ENCODE measurements at regions not wholly inside any gene's neighbourhood (a gene's known extent, or its start where the extent isn't known, plus 50 kb on each side); places are given as distances from the start of the nearest gene placed in this dataset.
A peak's percentile ranks its signal among the peaks of the same experiment; 100 is the strongest.

GRCh38 chr13:60973529-60973928 lies 442.1 kb downstream of the PCDH20 start:
- Histone ChIP-seq H3K4me1 (peaks cover 0 to 14% (median 3%) of the 10 kb centered on the region in 4 donors), H3K9me3 (peaks cover 0 to 4% (median 0%) of the 10 kb centered on the region in 4 donors), H3K4me3 (no peak overlapping the region), H3K36me3 (no peaks in the 10 kb centered on the region), H3K27ac (no peak overlapping the region), H3K27me3 (no peaks in the 10 kb centered on the region)
- TF ChIP-seq CTCF (IDR thresholded peaks at IDR 0.05) (no peak), POLR2A (IDR thresholded peaks at IDR 0.05) (no peak), POLR2AphosphoS5 (IDR thresholded peaks at IDR 0.05) (peak in 2 of 4 donors; percentile 21 to 47)
- 65 to 86% methylated on average over 6 of the region's 6 CpGs for WGBS, 2 donors
- intact Hi-C loops (cut with DNase I), result no loop called here
- DNase-seq, result no peak

GRCh38 chr13:60970736-60971135 lies 444.9 kb downstream of the PCDH20 start:
- Histone ChIP-seq H3K27ac (no peak overlapping the region), H3K9me3 (peaks cover 0 to 4% (median 0%) of the 10 kb centered on the region in 4 donors), H3K36me3 (no peaks in the 10 kb centered on the region), H3K27me3 (no peaks in the 10 kb centered on the region), H3K4me1 (peaks cover 0 to 6% (median 2%) of the 10 kb centered on the region in 4 donors), H3K4me3 (no peak overlapping the region)
- intact Hi-C loops (cut with DNase I), result no loop called here
- 53 to 69% methylated on average over 4 of the region's 4 CpGs for WGBS, 2 donors
- TF ChIP-seq POLR2A (IDR thresholded peaks at IDR 0.05) (no peak), CTCF (IDR thresholded peaks at IDR 0.05) (no peak), EP300 (IDR thresholded peaks at IDR 0.05) (no peak), POLR2AphosphoS5 (IDR thresholded peaks at IDR 0.05) (no peak)
- no peak for DNase-seq

GRCh38 chr13:60969656-60970055 lies 446.0 kb downstream of the PCDH20 start:
- Histone ChIP-seq H3K36me3 (no peaks in the 10 kb centered on the region), H3K27me3 (no peaks in the 10 kb centered on the region), H3K27ac (no peak overlapping the region), H3K9me3 (peaks cover 0 to 4% (median 0%) of the 10 kb centered on the region in 4 donors), H3K4me1 (peaks cover 0 to 6% (median 0%) of the 10 kb centered on the region in 4 donors), H3K4me3 (no peak overlapping the region)
- 22 to 53% methylated on average over 2 of the region's 2 CpGs for WGBS, 2 donors
- DNase-seq, result no peak
- intact Hi-C loops (cut with DNase I), result no loop called here
- TF ChIP-seq CTCF (IDR thresholded peaks at IDR 0.05), result no peak
- TF ChIP-seq POLR2AphosphoS5 (IDR thresholded peaks at IDR 0.05), result no peak
- no peak for TF ChIP-seq EP300 (IDR thresholded peaks at IDR 0.05)
- TF ChIP-seq POLR2A (IDR thresholded peaks at IDR 0.05), result no peak

- Histone ChIP-seq H3K4me1 (no peaks in the 10 kb centered on the region), H3K36me3 (no peaks in the 10 kb centered on the region), H3K9me3 (no peaks in the 10 kb centered on the region), H3K27me3 (no peaks in the 10 kb centered on the region), H3K27ac (no peak overlapping the region), H3K4me3 (no peak overlapping the region)
- 70 to 71% methylated on average over 2 of the region's 2 CpGs for WGBS, 2 donors
- intact Hi-C loops (cut with DNase I), result no loop called here
- TF ChIP-seq POLR2A (IDR thresholded peaks at IDR 0.05), result no peak
- TF ChIP-seq EP300 (IDR thresholded peaks at IDR 0.05), result no peak
- no peak for DNase-seq
Observed at GRCh38 chr13:60959427-60959826, 456.2 kb downstream of the PCDH20 start.

GRCh38 chr13:60957816-60958215 lies 457.8 kb downstream of the PCDH20 start:
- intact Hi-C loops (cut with DNase I), result no loop called here
- no peak for DNase-seq
- no peak for TF ChIP-seq POLR2AphosphoS5 (IDR thresholded peaks at IDR 0.05)
- no peak for TF ChIP-seq EP300 (IDR thresholded peaks at IDR 0.05)
- TF ChIP-seq CTCF (IDR thresholded peaks at IDR 0.05), result no peak
- no peak for TF ChIP-seq POLR2A (IDR thresholded peaks at IDR 0.05)
- Histone ChIP-seq H3K36me3 (no peaks in the 10 kb centered on the region), H3K4me1 (no peaks in the 10 kb centered on the region), H3K27me3 (no peaks in the 10 kb centered on the region), H3K4me3 (no peak overlapping the region), H3K9me3 (no peaks in the 10 kb centered on the region), H3K27ac (no peak overlapping the region)
- WGBS, 2 donors, result 14 to 64% methylated on average over 1 of the region's 1 CpG
